ENCODE measurements at regions not wholly inside any gene's neighbourhood (a gene's known extent, or its start where the extent isn't known, plus 50 kb on each side); places are given as distances from the start of the nearest gene placed in this dataset.

DNA sequence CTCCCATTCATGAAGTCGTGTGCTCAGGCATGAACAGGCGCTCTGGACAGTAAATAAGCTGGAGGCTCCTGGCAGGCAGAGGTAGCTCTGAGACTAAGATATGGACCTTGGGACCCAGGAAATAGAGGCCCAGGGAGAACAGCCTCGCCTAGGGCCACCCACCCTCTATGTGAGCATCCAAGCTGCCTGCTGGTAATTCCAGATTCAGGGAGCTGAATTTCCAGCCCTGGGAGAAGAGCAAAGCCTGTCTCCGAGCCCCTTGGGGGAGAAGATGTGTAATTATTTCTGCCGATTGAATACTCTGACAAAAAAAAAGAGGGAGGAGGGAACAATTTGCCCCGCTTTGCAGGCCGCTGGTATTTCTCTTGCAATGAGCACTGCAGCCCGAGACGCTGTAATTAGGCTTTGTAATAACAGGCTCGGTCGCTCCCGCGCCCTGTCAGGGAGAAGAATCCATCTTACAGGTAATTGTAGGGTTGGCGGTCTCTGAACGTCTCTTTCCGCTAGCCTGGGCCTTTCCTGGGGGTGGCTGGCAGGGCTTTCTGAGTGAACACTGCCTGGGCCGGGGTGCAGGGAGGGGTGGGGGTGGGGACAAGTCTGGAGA, 131.5 kb downstream of the WNT7A start:
- peak overlapping the region; percentile 45 for H3K4me3 ChIP-seq (ENCODE audit: low read length)
- TF ChIP-seq SMC3 (conservative IDR thresholded peaks at IDR 0.05; ENCODE audit: poor library complexity) (peak; percentile 24), RAD21 (conservative IDR thresholded peaks at IDR 0.05) (no peak), TAF1 (IDR thresholded peaks at IDR 0.05; ENCODE audit: low read depth) (no peak), EZH2 (IDR thresholded peaks at IDR 0.05; ENCODE audit: borderline replicate concordance, insufficient read depth, low read length, poor library complexity, severe bottlenecking) (no peak), POLR2AphosphoS5 (IDR thresholded peaks at IDR 0.05) (peak; percentile 55), MXI1 (conservative IDR thresholded peaks at IDR 0.05; ENCODE audit: poor library complexity, severe bottlenecking) (no peak), EP300 (conservative IDR thresholded peaks at IDR 0.05; ENCODE audit: poor library complexity, severe bottlenecking) (no peak)
- TF ChIP-seq, protein P1, sequence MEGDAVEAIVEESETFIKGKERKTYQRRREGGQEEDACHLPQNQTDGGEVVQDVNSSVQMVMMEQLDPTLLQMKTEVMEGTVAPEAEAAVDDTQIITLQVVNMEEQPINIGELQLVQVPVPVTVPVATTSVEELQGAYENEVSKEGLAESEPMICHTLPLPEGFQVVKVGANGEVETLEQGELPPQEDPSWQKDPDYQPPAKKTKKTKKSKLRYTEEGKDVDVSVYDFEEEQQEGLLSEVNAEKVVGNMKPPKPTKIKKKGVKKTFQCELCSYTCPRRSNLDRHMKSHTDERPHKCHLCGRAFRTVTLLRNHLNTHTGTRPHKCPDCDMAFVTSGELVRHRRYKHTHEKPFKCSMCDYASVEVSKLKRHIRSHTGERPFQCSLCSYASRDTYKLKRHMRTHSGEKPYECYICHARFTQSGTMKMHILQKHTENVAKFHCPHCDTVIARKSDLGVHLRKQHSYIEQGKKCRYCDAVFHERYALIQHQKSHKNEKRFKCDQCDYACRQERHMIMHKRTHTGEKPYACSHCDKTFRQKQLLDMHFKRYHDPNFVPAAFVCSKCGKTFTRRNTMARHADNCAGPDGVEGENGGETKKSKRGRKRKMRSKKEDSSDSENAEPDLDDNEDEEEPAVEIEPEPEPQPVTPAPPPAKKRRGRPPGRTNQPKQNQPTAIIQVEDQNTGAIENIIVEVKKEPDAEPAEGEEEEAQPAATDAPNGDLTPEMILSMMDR (IDR thresholded peaks at IDR 0.05; ENCODE audit: poor library complexity, severe bottlenecking): no peak
- TF ChIP-seq, protein P2, sequence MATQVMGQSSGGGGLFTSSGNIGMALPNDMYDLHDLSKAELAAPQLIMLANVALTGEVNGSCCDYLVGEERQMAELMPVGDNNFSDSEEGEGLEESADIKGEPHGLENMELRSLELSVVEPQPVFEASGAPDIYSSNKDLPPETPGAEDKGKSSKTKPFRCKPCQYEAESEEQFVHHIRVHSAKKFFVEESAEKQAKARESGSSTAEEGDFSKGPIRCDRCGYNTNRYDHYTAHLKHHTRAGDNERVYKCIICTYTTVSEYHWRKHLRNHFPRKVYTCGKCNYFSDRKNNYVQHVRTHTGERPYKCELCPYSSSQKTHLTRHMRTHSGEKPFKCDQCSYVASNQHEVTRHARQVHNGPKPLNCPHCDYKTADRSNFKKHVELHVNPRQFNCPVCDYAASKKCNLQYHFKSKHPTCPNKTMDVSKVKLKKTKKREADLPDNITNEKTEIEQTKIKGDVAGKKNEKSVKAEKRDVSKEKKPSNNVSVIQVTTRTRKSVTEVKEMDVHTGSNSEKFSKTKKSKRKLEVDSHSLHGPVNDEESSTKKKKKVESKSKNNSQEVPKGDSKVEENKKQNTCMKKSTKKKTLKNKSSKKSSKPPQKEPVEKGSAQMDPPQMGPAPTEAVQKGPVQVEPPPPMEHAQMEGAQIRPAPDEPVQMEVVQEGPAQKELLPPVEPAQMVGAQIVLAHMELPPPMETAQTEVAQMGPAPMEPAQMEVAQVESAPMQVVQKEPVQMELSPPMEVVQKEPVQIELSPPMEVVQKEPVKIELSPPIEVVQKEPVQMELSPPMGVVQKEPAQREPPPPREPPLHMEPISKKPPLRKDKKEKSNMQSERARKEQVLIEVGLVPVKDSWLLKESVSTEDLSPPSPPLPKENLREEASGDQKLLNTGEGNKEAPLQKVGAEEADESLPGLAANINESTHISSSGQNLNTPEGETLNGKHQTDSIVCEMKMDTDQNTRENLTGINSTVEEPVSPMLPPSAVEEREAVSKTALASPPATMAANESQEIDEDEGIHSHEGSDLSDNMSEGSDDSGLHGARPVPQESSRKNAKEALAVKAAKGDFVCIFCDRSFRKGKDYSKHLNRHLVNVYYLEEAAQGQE (IDR thresholded peaks at IDR 0.05; ENCODE audit: borderline replicate concordance): peak; percentile 64
- H3K9me3 ChIP-seq (ENCODE audit: low read length): no peaks in the 10 kb centered on the region
- H3F3A ChIP-seq (ENCODE audit: insufficient read depth, low read length, poor library complexity, severe bottlenecking): peaks cover 4% of the 10 kb centered on the region
- H4K20me1 ChIP-seq (ENCODE audit: insufficient read depth): no peaks in the 10 kb centered on the region
- H3K27me3 ChIP-seq (ENCODE audit: insufficient read depth, low read depth, low read length): no peaks in the 10 kb centered on the region
- no peaks in the 10 kb centered on the region for H3K36me3 ChIP-seq (ENCODE audit: insufficient read depth, low read length)
- H3K27ac ChIP-seq (ENCODE audit: low read length): peak overlapping the region; percentile 61
- H3K9ac ChIP-seq (ENCODE audit: low read length): peak overlapping the region; percentile 51
- H3K4me2 ChIP-seq (ENCODE audit: low read length): peak overlapping the region; percentile 30
- H2AFZ ChIP-seq (ENCODE audit: low read depth, low read length): peak overlapping the region; percentile 27
- no peaks in the 10 kb centered on the region for H3K9me2 ChIP-seq (ENCODE audit: insufficient read depth, low read length)
- H3K79me2 ChIP-seq (replicated peaks; ENCODE audit: insufficient read depth, low read length): no peaks in the 10 kb centered on the region

DNA sequence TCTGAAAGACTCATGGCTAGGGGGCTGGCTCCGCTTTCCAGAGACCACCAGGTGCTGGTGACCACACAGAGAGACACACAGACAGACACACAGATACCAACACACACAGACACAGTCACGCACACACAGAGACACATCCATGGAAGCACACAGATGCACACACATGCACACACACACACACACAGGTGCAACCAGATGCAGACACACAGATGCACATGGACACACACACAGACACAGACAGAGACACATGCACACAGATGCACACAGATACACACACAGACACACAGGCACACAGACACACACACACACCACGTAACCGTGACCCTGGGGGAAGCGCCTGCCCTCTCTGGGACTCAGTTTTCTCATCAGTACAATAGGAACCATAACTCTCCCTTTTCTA, 132.2 kb downstream of the WNT7A start:
- H3K27me3 ChIP-seq (ENCODE audit: insufficient read depth, low read depth, low read length): no peaks in the 10 kb centered on the region
- H2AFZ ChIP-seq (ENCODE audit: low read depth, low read length): no peak overlapping the region
- H3K9me3 ChIP-seq (ENCODE audit: low read length): peaks cover 2% of the 10 kb centered on the region
- H3K79me2 ChIP-seq (replicated peaks; ENCODE audit: insufficient read depth, low read length): no peaks in the 10 kb centered on the region
- no peaks in the 10 kb centered on the region for H3K9me2 ChIP-seq (ENCODE audit: insufficient read depth, low read length)
- H3K4me2 ChIP-seq (ENCODE audit: low read length): no peak overlapping the region
- no peak overlapping the region for H3K4me3 ChIP-seq (ENCODE audit: low read length)
- H3K36me3 ChIP-seq (ENCODE audit: insufficient read depth, low read length): no peaks in the 10 kb centered on the region
- H3K9ac ChIP-seq (ENCODE audit: low read length): no peak overlapping the region
- peak overlapping the region; percentile 61 for H3K27ac ChIP-seq (ENCODE audit: low read length)
- TF ChIP-seq RAD21 (conservative IDR thresholded peaks at IDR 0.05) (no peak), EP300 (conservative IDR thresholded peaks at IDR 0.05; ENCODE audit: poor library complexity, severe bottlenecking) (no peak), SMC3 (conservative IDR thresholded peaks at IDR 0.05; ENCODE audit: poor library complexity) (no peak), MXI1 (conservative IDR thresholded peaks at IDR 0.05; ENCODE audit: poor library complexity, severe bottlenecking) (no peak), POLR2AphosphoS5 (IDR thresholded peaks at IDR 0.05) (no peak), EZH2 (IDR thresholded peaks at IDR 0.05; ENCODE audit: borderline replicate concordance, insufficient read depth, low read length, poor library complexity, severe bottlenecking) (no peak), TAF1 (IDR thresholded peaks at IDR 0.05; ENCODE audit: low read depth) (no peak)
- TF ChIP-seq, protein P1 (IDR thresholded peaks at IDR 0.05; ENCODE audit: poor library complexity, severe bottlenecking): no peak
- TF ChIP-seq, protein P2 (IDR thresholded peaks at IDR 0.05; ENCODE audit: borderline replicate concordance): no peak
- H3F3A ChIP-seq (ENCODE audit: insufficient read depth, low read length, poor library complexity, severe bottlenecking): peaks cover 4% of the 10 kb centered on the region
- no peaks in the 10 kb centered on the region for H4K20me1 ChIP-seq (ENCODE audit: insufficient read depth)

Measured in neural cell (in vitro differentiated cells).